Omental fat pad (tissue), 3 donors: ENCODE measurements at regions not wholly inside any gene's neighbourhood (a gene's known extent, or its start where the extent isn't known, plus 50 kb on each side); places are given as distances from the start of the nearest gene placed in this dataset.

Source experiments
- ATAC-seq: fragments of 150-250 bp; one replicate; pipeline ENCODE4 v1.9.1; 2016; ENCODE audit warnings: mild to moderate bottlenecking, moderate library complexity; ENCODE audit not compliant: low FRiP score
- DNase-seq: peaks from one replicate; pipeline ENCODE4 v3.0.0-alpha.2; 2019; ENCODE audit warnings: low spot score
- TF ChIP-seq, protein P1 (sequence below), 3 donors: fragments of 450-650 bp; IDR thresholded peaks; one replicate each; pipeline ENCODE4 v1.5.1; 2016 to 2017; ENCODE audit warnings: antibody characterized with exemption in 3 of 3, mild to moderate bottlenecking in 3 of 3, moderate library complexity in 2 of 3

DNA sequence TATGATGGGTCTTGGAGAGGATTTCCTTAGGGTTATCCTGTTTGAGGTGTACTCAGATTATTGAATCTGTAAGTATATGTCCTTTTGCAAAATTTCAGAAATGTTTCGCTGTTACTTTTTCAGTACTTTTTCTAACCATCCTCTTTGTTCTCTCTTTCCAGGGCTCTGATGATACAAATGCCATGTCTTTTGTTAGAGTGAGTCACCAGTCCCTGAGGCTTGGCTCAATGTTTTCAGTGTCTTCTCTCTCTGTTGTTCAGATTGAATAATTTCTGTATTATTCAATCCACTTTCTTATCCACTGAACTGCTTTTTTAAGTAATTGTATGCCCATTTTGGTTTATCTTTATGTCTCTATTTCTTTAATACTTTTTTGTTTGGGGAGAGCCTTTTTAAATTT lies 449.4 kb downstream of the TNS3 start:
- TF ChIP-seq, protein P1, sequence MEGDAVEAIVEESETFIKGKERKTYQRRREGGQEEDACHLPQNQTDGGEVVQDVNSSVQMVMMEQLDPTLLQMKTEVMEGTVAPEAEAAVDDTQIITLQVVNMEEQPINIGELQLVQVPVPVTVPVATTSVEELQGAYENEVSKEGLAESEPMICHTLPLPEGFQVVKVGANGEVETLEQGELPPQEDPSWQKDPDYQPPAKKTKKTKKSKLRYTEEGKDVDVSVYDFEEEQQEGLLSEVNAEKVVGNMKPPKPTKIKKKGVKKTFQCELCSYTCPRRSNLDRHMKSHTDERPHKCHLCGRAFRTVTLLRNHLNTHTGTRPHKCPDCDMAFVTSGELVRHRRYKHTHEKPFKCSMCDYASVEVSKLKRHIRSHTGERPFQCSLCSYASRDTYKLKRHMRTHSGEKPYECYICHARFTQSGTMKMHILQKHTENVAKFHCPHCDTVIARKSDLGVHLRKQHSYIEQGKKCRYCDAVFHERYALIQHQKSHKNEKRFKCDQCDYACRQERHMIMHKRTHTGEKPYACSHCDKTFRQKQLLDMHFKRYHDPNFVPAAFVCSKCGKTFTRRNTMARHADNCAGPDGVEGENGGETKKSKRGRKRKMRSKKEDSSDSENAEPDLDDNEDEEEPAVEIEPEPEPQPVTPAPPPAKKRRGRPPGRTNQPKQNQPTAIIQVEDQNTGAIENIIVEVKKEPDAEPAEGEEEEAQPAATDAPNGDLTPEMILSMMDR (IDR thresholded peaks at IDR 0.05) = no peak
- DNase-seq (no peak), ATAC-seq (no peak)

DNA sequence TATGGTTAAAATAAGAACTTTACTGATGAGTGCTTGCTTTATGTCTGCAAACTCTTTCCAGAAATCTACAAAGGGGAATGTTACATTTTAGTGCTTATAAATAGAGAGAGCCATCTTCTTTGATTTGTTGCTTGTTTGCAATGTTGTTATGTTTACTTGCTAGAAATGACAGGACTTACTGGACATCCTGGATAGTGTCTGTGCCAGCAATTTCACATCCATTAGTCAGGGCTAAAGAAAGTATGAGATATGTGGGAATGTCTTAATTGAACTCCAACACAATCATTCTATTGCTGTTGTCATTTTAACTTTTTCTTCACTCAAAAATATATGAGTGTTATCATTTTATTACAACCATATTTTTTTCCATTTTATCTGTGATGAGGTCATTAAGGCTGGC lies 453.2 kb downstream of the TNS3 start:
- ATAC-seq (peak; percentile 66), DNase-seq (no peak)
- TF ChIP-seq, protein P1 (IDR thresholded peaks at IDR 0.05) = no peak

DNA sequence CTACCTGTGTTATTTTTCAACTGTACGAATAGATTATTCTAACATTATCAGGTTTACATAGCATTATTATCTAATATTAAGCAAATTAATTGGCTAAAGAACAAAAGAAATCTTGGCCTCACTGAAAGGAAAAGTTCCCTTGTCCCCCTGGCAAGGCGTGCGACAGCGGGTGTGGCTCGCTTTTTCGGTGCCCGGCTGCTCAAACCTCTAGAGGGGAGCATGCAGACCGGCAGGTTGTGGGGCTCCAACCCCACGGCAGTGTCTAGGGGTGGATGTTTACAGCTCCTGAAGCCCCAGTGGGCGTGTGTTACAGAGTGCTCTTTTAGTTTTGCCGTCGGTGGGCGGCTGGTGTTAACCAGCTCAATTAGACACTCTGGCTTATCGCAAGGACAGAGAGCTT lies 456.4 kb downstream of the TNS3 start:
- TF ChIP-seq, protein P1 (IDR thresholded peaks at IDR 0.05) = no peak
- ATAC-seq = no peak

DNA sequence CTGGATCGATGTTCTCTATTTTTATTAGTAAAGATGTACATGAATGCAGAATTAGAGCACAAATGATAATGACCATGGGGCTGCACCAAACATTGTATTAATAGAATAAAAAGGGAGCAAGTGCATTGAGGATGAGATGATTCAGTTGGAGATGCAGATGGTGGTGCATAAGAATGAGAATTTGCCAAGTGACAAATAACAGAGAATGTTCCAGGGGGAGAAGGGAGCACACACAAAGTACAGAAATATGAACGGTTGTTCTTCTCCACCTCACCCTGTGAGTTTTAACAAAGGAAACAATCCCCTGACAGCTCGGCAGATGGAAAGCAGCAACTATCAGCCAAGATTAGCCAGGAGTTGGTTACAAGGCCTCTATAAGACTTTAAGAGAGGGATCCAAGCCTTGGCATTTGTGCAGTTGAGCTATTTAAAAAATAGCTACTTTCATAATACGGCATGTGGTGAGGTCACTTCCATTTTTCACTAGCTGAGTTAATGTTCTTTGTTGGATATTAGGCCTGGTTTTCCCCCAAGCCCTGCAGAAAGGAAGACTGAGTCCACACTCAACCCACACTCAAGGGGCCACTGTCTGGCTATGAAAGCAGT lies 462.5 kb downstream of the TNS3 start:
- DNase-seq (no peak), ATAC-seq (no peak)
- TF ChIP-seq, protein P1 (IDR thresholded peaks at IDR 0.05) = no peak

More for the DNA sequence above, 456.4 kb downstream of the TNS3 start:
- no peak for DNase-seq

- TF ChIP-seq, protein P1 (IDR thresholded peaks at IDR 0.05) = no peak
- DNase-seq (no peak), ATAC-seq (no peak)
Measured at GRCh38 chr7:47104206-47104549, 477.7 kb downstream of the TNS3 start.

- TF ChIP-seq, protein P1 (IDR thresholded peaks at IDR 0.05) = no peak
- no peak for DNase-seq
- no peak for ATAC-seq
Measured at GRCh38 chr7:47103498-47104205, 478.3 kb downstream of the TNS3 start.

GRCh38 chr7:47102331-47102841 lies 479.5 kb downstream of the TNS3 start:
- no peak for ATAC-seq
- TF ChIP-seq, protein P1 (IDR thresholded peaks at IDR 0.05) = no peak
- no peak for DNase-seq
